ENCODE measurements at regions not wholly inside any gene's neighbourhood (a gene's known extent, or its start where the extent isn't known, plus 50 kb on each side); places are given as distances from the start of the nearest gene placed in this dataset.
"Not testable (repeated sequence)": the region's sequence is repeated elsewhere in the genome, so short reads cannot be mapped to it uniquely, and the experiment has no call there.

DNA sequence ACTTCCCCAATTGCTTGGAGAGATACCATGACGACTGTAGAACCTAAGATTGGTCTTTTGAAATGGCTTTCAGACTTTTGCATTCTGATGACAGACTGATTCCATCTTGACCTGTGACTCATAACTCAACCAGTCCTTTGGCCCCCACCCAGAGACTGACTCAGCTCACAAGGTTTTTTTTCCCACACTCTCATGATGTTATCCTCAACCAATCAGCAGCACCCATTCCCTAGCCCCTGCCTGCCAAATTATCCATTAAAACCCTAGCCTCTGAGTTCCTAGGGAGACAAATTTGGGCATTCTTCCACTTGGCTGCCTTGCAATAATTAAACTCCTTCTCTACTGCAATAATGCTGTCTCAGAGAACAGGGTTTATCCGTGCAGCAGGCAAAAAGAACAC, 1263.3 kb upstream of the CDH9 start:
- no peak overlapping the region for H3K4me3 ChIP-seq (ENCODE audit: low read length)
- H3F3A ChIP-seq (ENCODE audit: control insufficient read depth, insufficient read depth) = no peaks in the 10 kb centered on the region
- H3K4me1 ChIP-seq (ENCODE audit: control insufficient read depth, low read length) = no peaks in the 10 kb centered on the region
- no peaks in the 10 kb centered on the region for H3K27me3 ChIP-seq (ENCODE audit: control insufficient read depth, low read length)
- no peaks in the 10 kb centered on the region for H3K9me2 ChIP-seq (replicated peaks; ENCODE audit: control insufficient read depth, low read length)
- H3K36me3 ChIP-seq (ENCODE audit: control insufficient read depth, low read length) = no peaks in the 10 kb centered on the region
- H3K4me2 ChIP-seq (ENCODE audit: low read length) = no peak overlapping the region
- H4K20me1 ChIP-seq (ENCODE audit: control insufficient read depth, insufficient read depth, low read depth, low read length) = no peaks in the 10 kb centered on the region
- TF ChIP-seq EZH2phosphoT487 (IDR thresholded peaks at IDR 0.05; ENCODE audit: borderline replicate concordance, low read length) = no peak
- TF ChIP-seq, protein P1, sequence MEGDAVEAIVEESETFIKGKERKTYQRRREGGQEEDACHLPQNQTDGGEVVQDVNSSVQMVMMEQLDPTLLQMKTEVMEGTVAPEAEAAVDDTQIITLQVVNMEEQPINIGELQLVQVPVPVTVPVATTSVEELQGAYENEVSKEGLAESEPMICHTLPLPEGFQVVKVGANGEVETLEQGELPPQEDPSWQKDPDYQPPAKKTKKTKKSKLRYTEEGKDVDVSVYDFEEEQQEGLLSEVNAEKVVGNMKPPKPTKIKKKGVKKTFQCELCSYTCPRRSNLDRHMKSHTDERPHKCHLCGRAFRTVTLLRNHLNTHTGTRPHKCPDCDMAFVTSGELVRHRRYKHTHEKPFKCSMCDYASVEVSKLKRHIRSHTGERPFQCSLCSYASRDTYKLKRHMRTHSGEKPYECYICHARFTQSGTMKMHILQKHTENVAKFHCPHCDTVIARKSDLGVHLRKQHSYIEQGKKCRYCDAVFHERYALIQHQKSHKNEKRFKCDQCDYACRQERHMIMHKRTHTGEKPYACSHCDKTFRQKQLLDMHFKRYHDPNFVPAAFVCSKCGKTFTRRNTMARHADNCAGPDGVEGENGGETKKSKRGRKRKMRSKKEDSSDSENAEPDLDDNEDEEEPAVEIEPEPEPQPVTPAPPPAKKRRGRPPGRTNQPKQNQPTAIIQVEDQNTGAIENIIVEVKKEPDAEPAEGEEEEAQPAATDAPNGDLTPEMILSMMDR (IDR thresholded peaks at IDR 0.05; ENCODE audit: low read depth, low read length, poor library complexity, severe bottlenecking) = no peak
- H3K9me3 ChIP-seq (ENCODE audit: control insufficient read depth, insufficient read depth, low read length) = peaks cover 9% of the 10 kb centered on the region; the same call in 1 of the 2 replicates
- H3K27ac ChIP-seq (ENCODE audit: low read depth, low read length) = no peak overlapping the region
- no peaks in the 10 kb centered on the region for H3K79me2 ChIP-seq (ENCODE audit: control insufficient read depth, low read length)

DNA sequence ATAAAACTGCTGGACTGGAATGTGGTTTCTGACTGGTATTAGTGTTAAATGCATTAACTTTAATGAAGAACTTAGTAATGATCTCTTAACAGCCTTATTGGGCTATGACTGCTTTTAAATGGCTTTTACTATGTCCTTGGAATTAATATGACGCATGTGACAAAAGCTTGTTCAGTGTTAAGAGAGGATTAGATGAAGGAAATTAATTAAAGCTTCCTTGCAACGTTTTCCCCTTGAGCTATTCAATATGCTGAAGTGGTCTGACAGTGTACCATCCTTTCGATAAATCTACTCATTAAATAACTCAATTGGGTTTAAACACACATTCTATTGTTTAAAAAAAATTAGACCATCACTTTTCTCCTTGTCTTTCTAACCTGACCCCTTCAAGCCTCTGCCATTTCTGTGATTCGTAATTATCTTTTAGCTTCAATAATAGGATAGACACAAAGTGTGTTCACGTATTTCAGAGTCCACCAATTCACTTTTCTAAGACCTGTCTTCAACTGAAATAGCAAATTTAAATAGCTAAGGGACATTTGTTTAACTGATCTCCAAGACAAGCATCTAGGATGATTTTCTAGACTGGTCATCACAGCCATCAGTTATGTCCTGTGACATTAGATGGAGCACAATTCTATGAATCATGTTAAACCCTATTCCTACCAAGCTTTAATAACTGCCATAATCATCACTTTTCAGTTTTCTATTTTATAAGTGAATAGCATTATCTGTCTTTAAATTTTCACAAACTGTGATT, 1258.0 kb upstream of the CDH9 start:
- peaks cover 3% of the 10 kb centered on the region; the same call in 1 of the 2 replicates for H3K9me3 ChIP-seq (ENCODE audit: control insufficient read depth, insufficient read depth, low read length)
- H3K79me2 ChIP-seq (ENCODE audit: control insufficient read depth, low read length) = no peaks in the 10 kb centered on the region
- H3F3A ChIP-seq (ENCODE audit: control insufficient read depth, insufficient read depth) = no peaks in the 10 kb centered on the region
- H3K9me2 ChIP-seq (replicated peaks; ENCODE audit: control insufficient read depth, low read length) = no peaks in the 10 kb centered on the region
- no peak overlapping the region for H3K27ac ChIP-seq (ENCODE audit: low read depth, low read length)
- H3K4me1 ChIP-seq (ENCODE audit: control insufficient read depth, low read length) = no peaks in the 10 kb centered on the region
- H3K4me2 ChIP-seq (ENCODE audit: low read length) = no peak overlapping the region
- H3K36me3 ChIP-seq (ENCODE audit: control insufficient read depth, low read length) = no peaks in the 10 kb centered on the region
- H3K4me3 ChIP-seq (ENCODE audit: low read length) = no peak overlapping the region
- no peaks in the 10 kb centered on the region for H4K20me1 ChIP-seq (ENCODE audit: control insufficient read depth, insufficient read depth, low read depth, low read length)
- H3K27me3 ChIP-seq (ENCODE audit: control insufficient read depth, low read length) = no peaks in the 10 kb centered on the region
- TF ChIP-seq, protein P1 (IDR thresholded peaks at IDR 0.05; ENCODE audit: low read depth, low read length, poor library complexity, severe bottlenecking) = no peak
- no peak for TF ChIP-seq EZH2phosphoT487 (IDR thresholded peaks at IDR 0.05; ENCODE audit: borderline replicate concordance, low read length)

DNA sequence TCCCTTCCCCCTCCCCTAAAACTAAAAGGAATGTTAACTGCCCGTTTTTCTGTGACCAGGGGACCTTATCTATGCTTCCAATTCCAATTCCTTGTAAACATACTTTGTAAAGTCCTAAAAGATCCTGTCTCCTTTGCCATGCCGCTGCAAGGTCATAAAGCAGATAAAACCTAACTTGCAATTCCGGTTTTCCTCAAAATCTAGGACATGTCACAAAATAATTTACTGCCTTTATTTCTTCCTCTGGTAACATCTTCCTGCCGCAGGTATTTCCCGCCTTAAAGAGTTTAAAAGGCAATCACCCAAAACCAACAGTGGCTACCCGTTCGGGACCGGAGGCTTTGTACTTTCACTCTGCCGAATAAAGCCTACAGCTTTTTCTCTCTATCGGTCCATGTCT, 1248.6 kb upstream of the CDH9 start:
- not testable (repeated sequence) for H3K79me2 ChIP-seq (ENCODE audit: control insufficient read depth, low read length); H3K4me2 ChIP-seq (ENCODE audit: low read length); H3K27me3 ChIP-seq (ENCODE audit: control insufficient read depth, low read length); H3K4me1 ChIP-seq (ENCODE audit: control insufficient read depth, low read length); H3K9me3 ChIP-seq (ENCODE audit: control insufficient read depth, insufficient read depth, low read length); H4K20me1 ChIP-seq (ENCODE audit: control insufficient read depth, insufficient read depth, low read depth, low read length); H3K27ac ChIP-seq (ENCODE audit: low read depth, low read length); H3K4me3 ChIP-seq (ENCODE audit: low read length); H3K9me2 ChIP-seq (replicated peaks; ENCODE audit: control insufficient read depth, low read length); H3K36me3 ChIP-seq (ENCODE audit: control insufficient read depth, low read length); H3F3A ChIP-seq (ENCODE audit: control insufficient read depth, insufficient read depth)

DNA sequence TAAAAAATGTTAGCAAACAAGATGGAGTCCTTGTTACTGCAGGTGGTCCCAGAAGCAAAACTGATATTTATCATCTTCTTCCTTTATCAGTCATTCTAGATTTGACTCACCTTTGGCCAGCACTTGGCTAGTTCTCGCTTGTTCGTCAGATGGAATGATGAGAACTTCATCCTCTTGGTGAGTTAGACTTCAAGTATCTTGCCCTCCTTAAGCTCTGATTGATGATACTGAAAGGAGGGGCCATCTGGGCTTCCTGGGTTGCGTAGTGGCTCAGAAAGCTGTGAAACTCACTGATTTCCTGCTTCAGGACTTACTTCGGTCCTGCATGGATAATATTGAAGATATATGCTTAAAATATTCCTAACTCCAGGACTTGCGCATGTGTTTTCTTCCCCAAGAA, 1248.2 kb upstream of the CDH9 start:
- Histone ChIP-seq H3K79me2 (ENCODE audit: control insufficient read depth, low read length) (no peaks in the 10 kb centered on the region), H3K4me1 (ENCODE audit: control insufficient read depth, low read length) (no peaks in the 10 kb centered on the region), H3K27me3 (ENCODE audit: control insufficient read depth, low read length) (no peaks in the 10 kb centered on the region), H3K4me3 (ENCODE audit: low read length) (no peak overlapping the region), H3K4me2 (ENCODE audit: low read length) (no peak overlapping the region), H3F3A (ENCODE audit: control insufficient read depth, insufficient read depth) (no peaks in the 10 kb centered on the region), H3K9me3 (ENCODE audit: control insufficient read depth, insufficient read depth, low read length) (no peaks in the 10 kb centered on the region), H3K27ac (ENCODE audit: low read depth, low read length) (no peak overlapping the region), H3K36me3 (ENCODE audit: control insufficient read depth, low read length) (no peaks in the 10 kb centered on the region), H4K20me1 (ENCODE audit: control insufficient read depth, insufficient read depth, low read depth, low read length) (no peaks in the 10 kb centered on the region), H3K9me2 (replicated peaks; ENCODE audit: control insufficient read depth, low read length) (no peaks in the 10 kb centered on the region)
- no peak for TF ChIP-seq EZH2phosphoT487 (IDR thresholded peaks at IDR 0.05; ENCODE audit: borderline replicate concordance, low read length)
- TF ChIP-seq, protein P1 (IDR thresholded peaks at IDR 0.05; ENCODE audit: low read depth, low read length, poor library complexity, severe bottlenecking) = no peak
